Peyer's patch (tissue), 4 donors: ENCODE measurements at regions not wholly inside any gene's neighbourhood (a gene's known extent, or its start where the extent isn't known, plus 50 kb on each side); places are given as distances from the start of the nearest gene placed in this dataset.
A peak's percentile ranks its signal among the peaks of the same experiment; 100 is the strongest.

ENCODE experiments used
- DNase-seq, 3 donors: peaks; one replicate each; pipeline ENCODE4 v3.0.0-alpha.2; 2017 to 2019
- H3K27ac ChIP-seq, 4 donors: fragments of 200-600 bp; sonication (generic); one replicate each; pipeline ENCODE4 v1.5.1; 2016 to 2019
- H3K27me3 ChIP-seq, 2 donors: fragments of 200-600 bp; sonication (generic); one replicate each; pipeline ENCODE4 v1.5.1; 2019
- H3K36me3 ChIP-seq, 3 donors: fragments of 200-600 bp; sonication (generic); one replicate each; pipeline ENCODE4 v1.5.1; 2016 to 2019
- H3K4me1 ChIP-seq, 4 donors: fragments of 200-600 bp; sonication (generic); one replicate each; pipeline ENCODE4 v1.5.1; 2016 to 2019
- H3K4me3 ChIP-seq, 4 donors: fragments of 200-600 bp; sonication (generic); 1 replicate in 3 of 4; 2 replicates in 1 of 4; pipeline ENCODE4 v1.5.1; 2016 to 2019; ENCODE audit warnings: mild to moderate bottlenecking in 1 of 4
- H3K9me3 ChIP-seq, 4 donors: fragments of 200-600 bp; sonication (generic); one replicate each; pipeline ENCODE4 v1.5.1; 2016 to 2019; ENCODE audit warnings: mild to moderate bottlenecking in 1 of 4
- POLR2A ChIP-seq, 2 donors: fragments of 450-650 bp; IDR thresholded peaks; one replicate each; pipeline ENCODE4 v1.5.1; 2017; ENCODE audit warnings: antibody characterized with exemption in 2 of 2, mild to moderate bottlenecking in 2 of 2, moderate library complexity in 2 of 2
- TF ChIP-seq, protein P1 (sequence below), 6 experiments: fragments of 450-650 bp in 4 of 6; fragments of 200-600 bp in 2 of 6; sonication (generic) in 1 of 6; IDR thresholded peaks; one replicate each; pipeline ENCODE4 v1.5.1; 2017 to 2019; ENCODE audit warnings: antibody characterized with exemption in 6 of 6, mild to moderate bottlenecking in 3 of 6, moderate library complexity in 1 of 6

DNA sequence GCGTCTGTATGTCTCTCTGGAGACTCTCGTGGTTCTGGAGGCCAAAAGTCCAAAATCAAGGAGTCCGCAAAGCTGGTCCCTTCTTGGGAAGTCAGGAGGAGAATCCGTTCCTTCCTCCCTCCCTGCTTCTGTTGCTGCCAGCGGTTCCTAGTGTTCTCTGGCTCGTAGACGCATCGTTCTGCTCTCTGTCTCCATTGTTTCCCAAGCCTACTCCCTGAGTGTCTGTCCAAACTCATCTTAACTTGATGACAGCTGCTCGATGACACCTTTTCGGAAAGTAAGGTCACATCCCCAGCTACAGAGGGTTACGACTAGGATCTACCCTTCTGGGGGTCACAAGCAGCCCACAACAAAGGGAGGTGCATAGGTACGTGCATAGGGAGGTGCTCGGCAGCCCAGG is 80.7 kb upstream of the FOXF1 start:
- TF ChIP-seq, protein P1, sequence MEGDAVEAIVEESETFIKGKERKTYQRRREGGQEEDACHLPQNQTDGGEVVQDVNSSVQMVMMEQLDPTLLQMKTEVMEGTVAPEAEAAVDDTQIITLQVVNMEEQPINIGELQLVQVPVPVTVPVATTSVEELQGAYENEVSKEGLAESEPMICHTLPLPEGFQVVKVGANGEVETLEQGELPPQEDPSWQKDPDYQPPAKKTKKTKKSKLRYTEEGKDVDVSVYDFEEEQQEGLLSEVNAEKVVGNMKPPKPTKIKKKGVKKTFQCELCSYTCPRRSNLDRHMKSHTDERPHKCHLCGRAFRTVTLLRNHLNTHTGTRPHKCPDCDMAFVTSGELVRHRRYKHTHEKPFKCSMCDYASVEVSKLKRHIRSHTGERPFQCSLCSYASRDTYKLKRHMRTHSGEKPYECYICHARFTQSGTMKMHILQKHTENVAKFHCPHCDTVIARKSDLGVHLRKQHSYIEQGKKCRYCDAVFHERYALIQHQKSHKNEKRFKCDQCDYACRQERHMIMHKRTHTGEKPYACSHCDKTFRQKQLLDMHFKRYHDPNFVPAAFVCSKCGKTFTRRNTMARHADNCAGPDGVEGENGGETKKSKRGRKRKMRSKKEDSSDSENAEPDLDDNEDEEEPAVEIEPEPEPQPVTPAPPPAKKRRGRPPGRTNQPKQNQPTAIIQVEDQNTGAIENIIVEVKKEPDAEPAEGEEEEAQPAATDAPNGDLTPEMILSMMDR (IDR thresholded peaks at IDR 0.05): no peak
- no peak for TF ChIP-seq POLR2A (IDR thresholded peaks at IDR 0.05)
- peak overlapping the region in 2 of 4 donors; percentile 46 to 79 for H3K27ac ChIP-seq
- H3K27me3 ChIP-seq: no peaks in the 10 kb centered on the region
- no peak overlapping the region for H3K4me3 ChIP-seq
- no peak for DNase-seq
- H3K4me1 ChIP-seq: peaks cover 0 to 6% (median 0%) of the 10 kb centered on the region in 4 donors
- no peaks in the 10 kb centered on the region for H3K9me3 ChIP-seq
- H3K36me3 ChIP-seq: no peaks in the 10 kb centered on the region

DNA sequence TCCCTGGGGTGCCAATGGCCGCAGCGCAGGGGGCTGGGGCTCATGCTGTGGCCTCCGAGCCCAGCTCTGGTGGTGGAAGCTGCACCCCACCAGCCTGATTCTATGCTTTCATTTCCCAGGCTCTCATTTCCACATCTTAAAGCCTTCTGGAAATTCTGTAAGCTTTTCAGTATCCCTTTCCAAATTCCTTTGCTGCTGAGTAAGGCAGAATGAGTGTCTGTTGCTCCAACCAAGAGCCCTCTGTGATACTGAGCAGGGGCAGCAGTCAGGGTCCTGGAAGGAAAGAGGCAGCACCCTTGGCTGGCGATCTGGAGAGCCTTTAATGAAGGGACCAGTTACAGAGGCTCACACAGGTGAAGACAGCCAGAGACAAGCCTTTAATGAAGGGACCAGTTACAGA is 79.5 kb upstream of the FOXF1 start:
- TF ChIP-seq, protein P1 (IDR thresholded peaks at IDR 0.05): no peak
- TF ChIP-seq POLR2A (IDR thresholded peaks at IDR 0.05): no peak
- H3K27ac ChIP-seq: peak overlapping the region in 3 of 4 donors; percentile 10 to 79 (median 70)
- no peak for DNase-seq
- H3K36me3 ChIP-seq: no peaks in the 10 kb centered on the region
- no peak overlapping the region for H3K4me3 ChIP-seq
- H3K27me3 ChIP-seq: no peaks in the 10 kb centered on the region
- H3K4me1 ChIP-seq: peaks cover 0 to 6% (median 0%) of the 10 kb centered on the region in 4 donors
- H3K9me3 ChIP-seq: no peaks in the 10 kb centered on the region

DNA sequence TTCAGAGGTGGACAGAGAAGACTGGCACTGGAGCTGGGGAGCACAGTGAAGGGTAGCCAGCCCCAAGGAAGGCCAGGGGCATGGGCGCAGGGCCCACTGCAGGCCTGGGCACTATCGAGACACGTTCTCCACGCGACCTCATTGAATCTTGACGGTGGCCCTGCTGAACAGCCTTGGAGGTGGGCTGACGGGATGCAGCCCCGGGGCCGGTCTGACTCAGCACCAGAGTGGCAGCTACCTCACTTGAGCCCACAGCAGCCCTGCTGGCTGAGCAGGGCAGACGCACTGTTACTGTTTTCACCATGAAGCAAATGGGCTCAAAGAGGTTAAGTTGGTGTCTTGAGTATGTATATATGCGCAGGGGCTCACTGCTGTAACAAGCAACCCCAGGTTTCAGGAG is 78.8 kb upstream of the FOXF1 start:
- peaks cover 0 to 6% (median 0%) of the 10 kb centered on the region in 4 donors for H3K4me1 ChIP-seq
- DNase-seq: no peak
- H3K4me3 ChIP-seq: no peak overlapping the region
- H3K27ac ChIP-seq: peak overlapping the region in 3 of 4 donors; percentile 46 to 79 (median 70)
- no peaks in the 10 kb centered on the region for H3K27me3 ChIP-seq
- TF ChIP-seq POLR2A (IDR thresholded peaks at IDR 0.05): no peak
- TF ChIP-seq, protein P1 (IDR thresholded peaks at IDR 0.05): no peak
- no peaks in the 10 kb centered on the region for H3K9me3 ChIP-seq
- H3K36me3 ChIP-seq: no peaks in the 10 kb centered on the region

DNA sequence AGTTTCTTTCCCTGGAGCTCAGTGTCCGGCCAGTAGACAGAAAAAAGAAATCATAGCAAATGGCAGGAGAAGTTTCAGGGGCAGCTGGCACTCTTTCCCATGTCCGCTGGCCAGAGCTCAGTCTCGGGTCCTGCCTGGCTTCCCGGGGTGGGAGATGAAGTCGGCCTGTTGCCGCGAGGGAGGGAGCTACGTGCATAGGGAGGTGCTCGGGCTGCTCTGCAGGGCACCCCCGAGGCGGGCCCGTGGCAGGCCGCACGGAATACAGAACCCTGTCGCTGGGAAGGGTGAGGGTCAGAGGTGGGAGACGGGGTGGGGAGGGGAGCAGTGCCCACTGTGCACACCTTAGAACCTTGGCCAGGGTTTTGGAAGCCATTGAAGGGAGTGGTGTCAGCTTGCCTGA is 78.3 kb upstream of the FOXF1 start:
- Histone ChIP-seq H3K27me3 (no peaks in the 10 kb centered on the region), H3K36me3 (no peaks in the 10 kb centered on the region), H3K4me3 (no peak overlapping the region), H3K9me3 (no peaks in the 10 kb centered on the region), H3K4me1 (peaks cover 0 to 6% (median 0%) of the 10 kb centered on the region in 4 donors), H3K27ac (peak overlapping the region; percentile 30 to 79 (median 58))
- no peak for DNase-seq
- no peak for TF ChIP-seq POLR2A (IDR thresholded peaks at IDR 0.05)
- TF ChIP-seq, protein P1 (IDR thresholded peaks at IDR 0.05): no peak

DNA sequence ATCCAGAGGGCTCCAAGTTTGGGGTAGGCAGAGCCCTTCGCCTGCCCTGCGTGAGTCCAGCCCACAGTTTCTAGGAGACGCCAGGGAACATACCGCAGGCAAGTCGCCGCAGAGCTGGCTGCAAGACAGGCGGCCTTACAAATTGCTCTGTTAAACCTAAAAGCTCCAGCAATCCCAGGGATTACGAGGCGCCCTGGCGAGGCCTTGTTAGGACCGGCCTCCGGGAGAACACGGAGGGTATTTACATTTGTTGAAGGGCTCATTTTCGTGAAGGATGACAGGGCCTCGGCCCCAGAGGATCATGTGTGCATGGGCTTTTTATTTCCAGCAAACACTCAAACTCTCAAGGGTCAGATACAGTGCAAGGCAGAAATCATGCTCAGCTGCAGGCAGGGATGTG is 77.6 kb upstream of the FOXF1 start:
- Histone ChIP-seq H3K27ac (peak overlapping the region; percentile 30 to 79 (median 58)), H3K36me3 (no peaks in the 10 kb centered on the region), H3K4me3 (no peak overlapping the region), H3K4me1 (peaks cover 0 to 6% (median 0%) of the 10 kb centered on the region in 4 donors), H3K27me3 (no peaks in the 10 kb centered on the region), H3K9me3 (no peaks in the 10 kb centered on the region)
- DNase-seq: peak in 1 of 3 donors; percentile 56
- no peak for TF ChIP-seq POLR2A (IDR thresholded peaks at IDR 0.05)
- TF ChIP-seq, protein P1 (IDR thresholded peaks at IDR 0.05): no peak
